GM12873 (cell line): ENCODE measurements at regions not wholly inside any gene's neighbourhood (a gene's known extent, or its start where the extent isn't known, plus 50 kb on each side); places are given as distances from the start of the nearest gene placed in this dataset.

Source experiments
- TF ChIP-seq, protein P1 (sequence below): IDR thresholded peaks from 2 replicates; pipeline ENCODE4 v1.5.1; 2012; ENCODE audit warnings: low read depth, mild to moderate bottlenecking, moderate library complexity, low read length, control low read depth; ENCODE audit not compliant: insufficient read depth; ENCODE audit errors: missing control alignments

DNA sequence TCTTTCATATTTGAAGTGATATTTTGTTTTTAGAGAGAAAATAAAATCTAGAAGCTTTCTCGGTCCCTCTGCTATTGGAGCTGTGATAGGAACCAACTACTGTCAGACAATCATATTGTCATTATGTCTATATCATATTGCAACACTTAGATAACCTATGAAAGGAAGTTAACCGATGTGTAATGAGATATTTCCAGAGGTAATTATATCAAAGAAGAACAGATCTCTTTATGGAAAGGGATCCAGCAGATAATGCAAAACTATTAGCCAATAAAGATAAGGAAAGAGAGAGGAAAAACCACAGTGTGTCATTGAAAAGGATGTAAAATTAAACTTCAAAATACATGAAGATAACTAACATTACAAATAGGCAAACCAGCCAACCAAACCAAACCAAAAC, 529.1 kb upstream of the CCDC54 start:
- TF ChIP-seq, protein P1, sequence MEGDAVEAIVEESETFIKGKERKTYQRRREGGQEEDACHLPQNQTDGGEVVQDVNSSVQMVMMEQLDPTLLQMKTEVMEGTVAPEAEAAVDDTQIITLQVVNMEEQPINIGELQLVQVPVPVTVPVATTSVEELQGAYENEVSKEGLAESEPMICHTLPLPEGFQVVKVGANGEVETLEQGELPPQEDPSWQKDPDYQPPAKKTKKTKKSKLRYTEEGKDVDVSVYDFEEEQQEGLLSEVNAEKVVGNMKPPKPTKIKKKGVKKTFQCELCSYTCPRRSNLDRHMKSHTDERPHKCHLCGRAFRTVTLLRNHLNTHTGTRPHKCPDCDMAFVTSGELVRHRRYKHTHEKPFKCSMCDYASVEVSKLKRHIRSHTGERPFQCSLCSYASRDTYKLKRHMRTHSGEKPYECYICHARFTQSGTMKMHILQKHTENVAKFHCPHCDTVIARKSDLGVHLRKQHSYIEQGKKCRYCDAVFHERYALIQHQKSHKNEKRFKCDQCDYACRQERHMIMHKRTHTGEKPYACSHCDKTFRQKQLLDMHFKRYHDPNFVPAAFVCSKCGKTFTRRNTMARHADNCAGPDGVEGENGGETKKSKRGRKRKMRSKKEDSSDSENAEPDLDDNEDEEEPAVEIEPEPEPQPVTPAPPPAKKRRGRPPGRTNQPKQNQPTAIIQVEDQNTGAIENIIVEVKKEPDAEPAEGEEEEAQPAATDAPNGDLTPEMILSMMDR = no peak

DNA sequence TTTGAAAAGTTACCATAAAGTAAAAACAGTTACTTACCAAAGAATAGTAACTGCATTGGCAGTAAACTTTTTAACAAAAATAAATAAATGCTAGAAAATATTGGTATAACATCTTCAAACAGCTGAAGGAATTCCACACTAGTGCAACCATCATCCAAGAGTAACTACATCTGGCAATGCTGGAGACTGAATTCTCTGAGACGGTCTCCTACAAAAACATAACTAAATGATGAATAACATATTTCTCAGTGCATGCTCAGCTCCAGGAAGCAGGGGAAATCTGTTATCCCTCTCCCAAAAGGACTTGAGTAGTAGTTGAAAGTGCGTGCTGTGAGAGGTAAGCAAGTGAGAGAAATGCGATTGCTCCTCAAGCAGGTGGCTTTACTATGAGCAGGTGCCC, 526.8 kb upstream of the CCDC54 start:
- TF ChIP-seq, protein P1 = no peak

DNA sequence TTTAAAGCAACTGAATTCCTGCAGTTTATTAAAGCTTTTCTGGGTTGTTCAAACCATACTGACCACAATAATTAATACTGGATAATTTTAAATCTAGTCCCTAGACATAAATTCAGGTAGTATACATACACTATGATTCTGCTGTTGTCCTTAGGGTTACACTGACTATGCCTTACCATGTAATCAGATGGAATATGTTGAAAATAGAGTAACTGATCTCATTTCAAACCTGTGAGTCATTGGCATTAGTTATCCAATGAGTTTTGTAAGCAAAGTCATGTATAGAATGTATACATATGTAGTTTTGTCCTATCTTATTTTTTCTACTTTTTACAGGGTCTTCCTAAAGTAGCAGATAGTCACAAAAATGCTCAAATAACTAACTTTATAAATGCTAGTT, 517.1 kb upstream of the CCDC54 start:
- TF ChIP-seq, protein P1 = no peak

DNA sequence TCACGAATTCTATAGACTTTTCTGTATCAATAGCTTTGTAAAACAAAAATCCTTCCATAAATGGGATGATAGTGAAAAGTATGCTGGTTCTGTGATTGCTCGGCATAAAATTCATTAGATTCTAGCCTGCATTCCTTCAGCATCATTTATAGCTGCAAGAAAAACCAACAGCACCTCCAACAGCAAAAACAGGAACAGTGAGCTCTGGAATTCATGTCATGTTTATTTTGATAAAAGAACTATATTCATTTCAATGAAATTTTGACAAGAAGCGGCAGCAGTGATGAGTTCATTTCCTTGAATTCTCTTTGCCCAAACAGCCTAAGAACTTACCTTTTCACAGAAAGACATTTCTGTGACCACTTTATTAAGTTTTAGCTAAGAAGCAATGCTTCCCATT, 515.2 kb upstream of the CCDC54 start:
- TF ChIP-seq, protein P1 = no peak

DNA sequence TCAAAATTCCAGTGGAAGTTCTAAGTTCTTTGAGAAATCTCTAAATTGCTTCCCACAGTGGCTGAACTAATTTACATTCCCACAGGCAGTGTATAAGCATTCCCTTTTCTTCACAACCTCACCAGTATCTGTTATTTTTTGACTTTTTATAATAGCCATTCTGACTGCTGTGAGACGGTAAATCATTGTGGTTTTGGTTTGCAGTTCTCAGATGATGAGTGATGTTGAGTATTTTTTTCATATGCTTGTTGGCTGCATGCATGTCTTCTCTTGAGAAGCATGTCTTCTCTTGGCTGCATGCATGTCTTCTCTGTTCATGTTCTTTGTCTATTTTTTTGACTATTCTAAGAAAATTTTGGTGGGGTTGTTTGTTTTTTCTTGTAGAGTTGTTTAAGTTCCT, 499.6 kb upstream of the CCDC54 start:
- TF ChIP-seq, protein P1 = no peak

DNA sequence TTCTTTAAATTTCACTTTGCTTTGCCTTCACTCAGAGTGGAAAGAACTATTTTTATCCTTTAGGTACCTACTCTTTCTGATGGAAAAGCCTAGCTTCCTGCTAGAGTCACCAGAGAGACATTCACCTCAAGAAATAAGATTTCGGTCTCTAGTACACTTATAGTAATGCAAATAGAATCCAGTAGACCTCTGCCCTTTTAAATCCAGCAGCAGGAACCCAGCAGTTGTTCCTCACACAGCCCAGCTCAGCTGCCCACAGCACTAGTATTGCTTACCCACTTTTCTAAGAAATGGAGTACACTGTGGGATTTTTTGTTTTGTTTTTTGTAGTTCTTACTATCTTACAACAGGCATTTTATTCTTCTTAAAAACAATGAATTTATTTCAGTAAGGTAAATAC, 497.0 kb upstream of the CCDC54 start:
- TF ChIP-seq, protein P1 = no peak

DNA sequence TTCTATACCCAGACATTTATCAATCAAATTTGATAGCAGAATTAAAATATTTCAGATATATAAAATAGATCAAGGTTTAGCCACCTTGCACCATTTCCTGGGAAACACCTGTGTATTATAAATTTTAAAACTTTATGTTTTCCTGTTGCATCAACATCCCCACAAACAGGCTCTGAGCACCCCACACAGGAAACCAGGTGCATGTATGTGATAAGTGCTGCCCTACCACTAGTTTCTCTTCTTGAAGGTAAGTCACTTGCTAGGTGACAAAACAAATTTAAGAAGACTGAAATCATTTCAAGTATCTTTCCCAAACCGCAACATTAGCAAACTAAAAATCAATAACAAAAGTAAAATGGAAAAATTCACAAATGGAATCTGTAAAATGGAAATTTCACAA, 496.1 kb upstream of the CCDC54 start:
- TF ChIP-seq, protein P1 = no peak
